MM.1S (cell line): ENCODE measurements at regions not wholly inside any gene's neighbourhood (a gene's known extent, or its start where the extent isn't known, plus 50 kb on each side); places are given as distances from the start of the nearest gene placed in this dataset.

Source experiments
- EZH2phosphoT487 ChIP-seq: fragments of 300-600 bp; sonication (generic); IDR thresholded peaks from 2 replicates; pipeline ENCODE4 v1.6.1; 2018; ENCODE audit warnings: antibody characterized with exemption, low read length
- TF ChIP-seq, protein P1 (sequence below): fragments of 300-600 bp; sonication (generic); IDR thresholded peaks from 2 replicates; pipeline ENCODE4 v1.5.1; 2016; ENCODE audit warnings: antibody characterized with exemption, low read length, mixed read lengths

DNA sequence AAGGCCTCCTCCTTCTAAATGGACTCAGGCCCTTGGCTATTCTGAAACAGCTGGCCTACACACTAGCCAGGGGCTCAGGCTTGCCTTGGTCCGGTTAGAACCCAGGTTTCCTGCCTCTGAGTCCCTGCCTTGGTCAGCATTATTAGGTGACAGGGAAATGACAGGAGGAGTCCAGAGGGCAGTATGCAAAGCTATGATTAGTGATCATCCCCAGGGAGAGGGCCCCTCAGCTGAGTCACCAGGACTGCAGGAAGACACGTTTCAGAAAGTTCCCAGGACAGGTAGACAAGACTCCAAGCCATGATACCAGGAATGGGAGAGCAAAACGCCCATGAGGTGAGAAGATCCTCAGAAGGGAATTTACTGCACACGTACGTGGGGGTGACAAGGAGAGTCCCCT lies 301.1 kb upstream of the COBL start:
- TF ChIP-seq, protein P1, sequence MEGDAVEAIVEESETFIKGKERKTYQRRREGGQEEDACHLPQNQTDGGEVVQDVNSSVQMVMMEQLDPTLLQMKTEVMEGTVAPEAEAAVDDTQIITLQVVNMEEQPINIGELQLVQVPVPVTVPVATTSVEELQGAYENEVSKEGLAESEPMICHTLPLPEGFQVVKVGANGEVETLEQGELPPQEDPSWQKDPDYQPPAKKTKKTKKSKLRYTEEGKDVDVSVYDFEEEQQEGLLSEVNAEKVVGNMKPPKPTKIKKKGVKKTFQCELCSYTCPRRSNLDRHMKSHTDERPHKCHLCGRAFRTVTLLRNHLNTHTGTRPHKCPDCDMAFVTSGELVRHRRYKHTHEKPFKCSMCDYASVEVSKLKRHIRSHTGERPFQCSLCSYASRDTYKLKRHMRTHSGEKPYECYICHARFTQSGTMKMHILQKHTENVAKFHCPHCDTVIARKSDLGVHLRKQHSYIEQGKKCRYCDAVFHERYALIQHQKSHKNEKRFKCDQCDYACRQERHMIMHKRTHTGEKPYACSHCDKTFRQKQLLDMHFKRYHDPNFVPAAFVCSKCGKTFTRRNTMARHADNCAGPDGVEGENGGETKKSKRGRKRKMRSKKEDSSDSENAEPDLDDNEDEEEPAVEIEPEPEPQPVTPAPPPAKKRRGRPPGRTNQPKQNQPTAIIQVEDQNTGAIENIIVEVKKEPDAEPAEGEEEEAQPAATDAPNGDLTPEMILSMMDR, result no peak
- no peak for TF ChIP-seq EZH2phosphoT487
